Mononuclear cell (primary cell): ENCODE measurements at regions not wholly inside any gene's neighbourhood (a gene's known extent, or its start where the extent isn't known, plus 50 kb on each side); places are given as distances from the start of the nearest gene placed in this dataset.

ENCODE experiments used
- H3K27me3 ChIP-seq: 2 replicates; pipeline ENCODE4 v1.6.0; 2011; ENCODE audit warnings: low read length, control low read depth; ENCODE audit not compliant: insufficient read depth
- H3K4me1 ChIP-seq: 2 replicates; pipeline ENCODE4 v1.5.1; 2011; ENCODE audit warnings: mild to moderate bottlenecking, low read length, control low read depth; ENCODE audit not compliant: insufficient read depth
- H3K4me3 ChIP-seq: 2 replicates; pipeline ENCODE4 v1.5.1; 2011; ENCODE audit warnings: mild to moderate bottlenecking, low read length, moderate library complexity
- H3K9me3 ChIP-seq: 2 replicates; pipeline ENCODE4 v1.5.1; 2011; ENCODE audit warnings: low read depth, mild to moderate bottlenecking, control low read depth, low read length

DNA sequence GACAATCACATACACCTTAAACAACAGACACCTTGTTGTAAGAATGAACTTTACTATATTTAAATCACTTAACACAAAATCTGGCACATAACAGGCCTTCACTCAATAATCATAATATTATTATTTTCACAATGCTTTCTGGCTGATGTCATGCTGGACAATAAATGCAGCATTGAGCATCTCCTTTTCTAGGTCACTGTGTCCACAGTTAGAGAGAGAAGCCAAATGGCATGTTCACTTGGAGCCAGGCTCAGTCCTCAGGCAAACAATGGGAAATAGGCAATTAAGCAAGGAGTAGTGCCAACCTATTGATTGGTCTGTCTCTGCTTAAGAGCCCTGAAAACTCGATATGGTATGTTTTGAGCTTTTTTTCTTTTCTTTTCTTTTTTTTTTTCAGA lies 50.6 kb upstream of the KLF4 start:
- no peaks in the 10 kb centered on the region for H3K27me3 ChIP-seq
- H3K4me1 ChIP-seq = no peaks in the 10 kb centered on the region
- no peaks in the 10 kb centered on the region for H3K9me3 ChIP-seq
- H3K4me3 ChIP-seq = no peak overlapping the region

DNA sequence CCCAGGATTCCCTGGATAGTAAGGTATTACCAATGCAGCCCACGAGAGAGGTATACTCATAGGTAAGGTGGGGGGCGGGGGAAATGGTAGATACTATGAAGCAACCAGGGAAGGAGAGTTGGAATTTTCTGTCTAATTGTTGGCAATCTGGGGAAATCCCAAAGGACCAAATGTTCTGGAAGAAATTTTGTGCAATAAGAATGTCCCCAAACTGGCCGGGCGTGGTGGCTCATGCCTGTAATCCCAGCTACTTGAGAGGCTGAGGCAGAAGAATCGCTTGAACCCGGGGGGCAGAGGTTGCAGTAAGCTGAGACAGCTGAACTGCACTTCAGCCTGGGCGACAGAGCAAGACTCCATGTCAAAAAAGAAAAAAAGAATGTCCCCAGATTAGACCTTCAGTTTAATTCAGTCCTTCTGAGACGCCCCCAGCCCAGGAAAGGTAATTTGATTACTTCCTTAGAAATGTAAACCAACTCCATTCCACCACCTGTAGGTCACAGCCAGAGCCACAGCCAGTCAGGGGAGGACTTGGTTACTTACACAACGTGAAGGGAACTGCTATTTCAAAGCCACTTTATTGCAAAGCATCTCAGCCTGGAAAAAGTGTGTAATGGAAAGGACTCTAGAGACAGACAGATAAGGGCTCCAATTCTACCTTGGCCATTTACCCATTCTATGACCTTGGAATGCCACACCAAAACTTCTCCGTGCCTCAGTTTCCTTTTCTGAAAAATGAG lies 50.0 kb upstream of the KLF4 start:
- no peaks in the 10 kb centered on the region for H3K9me3 ChIP-seq
- no peaks in the 10 kb centered on the region for H3K27me3 ChIP-seq
- no peak overlapping the region for H3K4me3 ChIP-seq
- H3K4me1 ChIP-seq = no peaks in the 10 kb centered on the region
